GM12874 (cell line): ENCODE measurements at regions not wholly inside any gene's neighbourhood (a gene's known extent, or its start where the extent isn't known, plus 50 kb on each side); places are given as distances from the start of the nearest gene placed in this dataset.

Experiments
- TF ChIP-seq, protein P1 (sequence below): IDR thresholded peaks from 2 replicates; pipeline ENCODE4 v1.5.1; 2011; ENCODE audit warnings: low read depth, mild to moderate bottlenecking, control low read depth, low read length, moderate library complexity; ENCODE audit not compliant: insufficient read depth

- TF ChIP-seq, protein P1, sequence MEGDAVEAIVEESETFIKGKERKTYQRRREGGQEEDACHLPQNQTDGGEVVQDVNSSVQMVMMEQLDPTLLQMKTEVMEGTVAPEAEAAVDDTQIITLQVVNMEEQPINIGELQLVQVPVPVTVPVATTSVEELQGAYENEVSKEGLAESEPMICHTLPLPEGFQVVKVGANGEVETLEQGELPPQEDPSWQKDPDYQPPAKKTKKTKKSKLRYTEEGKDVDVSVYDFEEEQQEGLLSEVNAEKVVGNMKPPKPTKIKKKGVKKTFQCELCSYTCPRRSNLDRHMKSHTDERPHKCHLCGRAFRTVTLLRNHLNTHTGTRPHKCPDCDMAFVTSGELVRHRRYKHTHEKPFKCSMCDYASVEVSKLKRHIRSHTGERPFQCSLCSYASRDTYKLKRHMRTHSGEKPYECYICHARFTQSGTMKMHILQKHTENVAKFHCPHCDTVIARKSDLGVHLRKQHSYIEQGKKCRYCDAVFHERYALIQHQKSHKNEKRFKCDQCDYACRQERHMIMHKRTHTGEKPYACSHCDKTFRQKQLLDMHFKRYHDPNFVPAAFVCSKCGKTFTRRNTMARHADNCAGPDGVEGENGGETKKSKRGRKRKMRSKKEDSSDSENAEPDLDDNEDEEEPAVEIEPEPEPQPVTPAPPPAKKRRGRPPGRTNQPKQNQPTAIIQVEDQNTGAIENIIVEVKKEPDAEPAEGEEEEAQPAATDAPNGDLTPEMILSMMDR, result no peak
These were observed 240.1 kb upstream of the CBLB start for GRCh38 chr3:106108925-106109324.

DNA sequence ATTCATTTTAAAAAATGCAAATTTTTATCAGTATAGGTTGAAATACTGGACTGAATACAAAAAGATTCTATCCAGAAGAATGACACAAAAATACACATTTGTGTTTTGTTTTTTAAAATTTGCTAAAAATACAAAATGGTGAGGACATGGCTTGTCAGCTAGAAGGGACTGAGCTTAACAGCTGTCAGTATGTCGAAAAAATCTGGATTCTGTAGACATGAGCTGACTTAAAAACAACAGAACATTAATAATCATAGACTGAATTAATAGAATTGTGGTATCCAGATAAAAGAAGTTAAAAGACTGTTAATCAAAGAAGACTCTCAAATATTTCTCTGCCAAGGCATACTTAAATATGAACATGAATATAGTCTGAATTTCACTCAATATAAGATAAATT, 244.9 kb upstream of the CBLB start:
- TF ChIP-seq, protein P1, result no peak

GRCh38 chr3:106114220-106114619, 245.4 kb upstream of the CBLB start:
- TF ChIP-seq, protein P1, result no peak

GRCh38 chr3:106114848-106115247, 246.0 kb upstream of the CBLB start:
- TF ChIP-seq, protein P1, result no peak

DNA sequence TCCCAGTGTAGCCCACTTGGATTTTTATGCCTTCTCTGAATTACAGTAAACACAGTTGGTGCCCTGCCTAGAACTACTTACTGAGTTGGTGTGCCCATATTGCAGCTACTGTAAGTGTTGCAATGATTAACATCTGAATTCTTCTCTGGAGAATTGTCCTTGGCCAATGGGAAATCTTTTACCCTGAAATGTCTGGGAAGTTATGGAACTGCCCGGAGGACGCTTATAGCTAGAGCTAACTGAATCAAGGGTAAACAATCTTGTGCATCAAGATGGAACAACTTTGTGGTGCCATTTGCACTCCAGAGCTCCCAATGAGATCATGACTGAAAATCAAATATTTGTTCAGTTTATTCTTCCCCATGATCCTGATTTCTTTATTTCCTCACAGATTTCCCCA, 246.7 kb upstream of the CBLB start:
- TF ChIP-seq, protein P1, result no peak

GRCh38 chr3:106116733-106117489, 248.1 kb upstream of the CBLB start:
- TF ChIP-seq, protein P1, result no peak

- TF ChIP-seq, protein P1, result no peak
These were observed 248.7 kb upstream of the CBLB start for GRCh38 chr3:106117490-106117858.
